Lower leg skin (tissue), 3 donors: ENCODE measurements at regions not wholly inside any gene's neighbourhood (a gene's known extent, or its start where the extent isn't known, plus 50 kb on each side); places are given as distances from the start of the nearest gene placed in this dataset.

Experiments
- CTCF ChIP-seq, 3 donors: fragments of 450-650 bp; IDR thresholded peaks; one replicate each; pipeline ENCODE4 v1.5.1; 2016; ENCODE audit warnings: antibody characterized with exemption in 3 of 3, mild to moderate bottlenecking in 3 of 3, moderate library complexity in 2 of 3
- POLR2A ChIP-seq, 2 donors: fragments of 450-650 bp; IDR thresholded peaks; one replicate each; pipeline ENCODE4 v1.6.1; 2016 to 2017; ENCODE audit warnings: antibody characterized with exemption in 2 of 2, mild to moderate bottlenecking in 1 of 2, moderate library complexity in 1 of 2

- no peak for TF ChIP-seq CTCF (IDR thresholded peaks at IDR 0.05)
- no peak for TF ChIP-seq POLR2A (IDR thresholded peaks at IDR 0.05)
Observed at GRCh38 chr6:113428702-113429101, 428.4 kb upstream of the MARCKS start.
